Liver (tissue), 8 donors: ENCODE measurements at regions not wholly inside any gene's neighbourhood (a gene's known extent, or its start where the extent isn't known, plus 50 kb on each side); places are given as distances from the start of the nearest gene placed in this dataset.

ENCODE experiments used
- DNase-seq: peaks from one replicate; pipeline ENCODE4 v3.0.0-alpha.2; 2017; ENCODE audit warnings: low spot score
- H3K27ac ChIP-seq, 2 donors: one replicate each; pipeline ENCODE4 v1.7.0; 2013; ENCODE audit warnings: inconsistent platforms in 2 of 2, low read length in 2 of 2, control low read depth in 1 of 2, low read depth in 1 of 2, mild to moderate bottlenecking in 1 of 2
- H3K27me3 ChIP-seq, 4 donors: one replicate each; pipeline versions ENCODE4 v1.6.1 to v1.7.0; 2013; ENCODE audit warnings: low read length in 3 of 4, inconsistent platforms in 1 of 4, mild to moderate bottlenecking in 1 of 4, moderate library complexity in 1 of 4; ENCODE audit not compliant: control insufficient read depth in 4 of 4, insufficient read depth in 4 of 4
- H3K36me3 ChIP-seq, 4 donors: one replicate each; pipeline versions ENCODE4 v1.6.1 to v1.7.0; 2013; ENCODE audit warnings: low read length in 3 of 4, mild to moderate bottlenecking in 3 of 4, low read depth in 1 of 4, moderate library complexity in 1 of 4; ENCODE audit not compliant: control insufficient read depth in 4 of 4, insufficient read depth in 3 of 4
- H3K4me1 ChIP-seq, 4 donors: one replicate each; pipeline versions ENCODE4 v1.6.1 to v1.7.0; 2013; ENCODE audit warnings: low read length in 3 of 4, mild to moderate bottlenecking in 3 of 4, moderate library complexity in 1 of 4; ENCODE audit not compliant: control insufficient read depth in 4 of 4, insufficient read depth in 4 of 4
- H3K4me3 ChIP-seq, 3 donors: one replicate each; pipeline versions ENCODE4 v1.6.1 to v1.7.0; 2013; ENCODE audit warnings: low read length in 3 of 3, control low read depth in 1 of 3, low read depth in 1 of 3, mild to moderate bottlenecking in 1 of 3
- H3K9ac ChIP-seq, 2 donors: one replicate each; pipeline ENCODE4 v1.7.0; 2013; ENCODE audit warnings: low read length in 2 of 2, mild to moderate bottlenecking in 2 of 2, moderate library complexity in 2 of 2, control low read depth in 1 of 2, low read depth in 1 of 2
- H3K9me3 ChIP-seq, 4 donors: one replicate each; pipeline versions ENCODE4 v1.6.1 to v1.7.0; 2013; ENCODE audit warnings: low read length in 3 of 4; ENCODE audit not compliant: control insufficient read depth in 4 of 4
- ATF3 ChIP-seq: IDR thresholded peaks from 2 replicates; pipeline ENCODE4 v1.6.1; 2016; ENCODE audit warnings: antibody characterized with exemption
- CTCF ChIP-seq: fragments of 150-350 bp; IDR thresholded peaks from 2 replicates; pipeline ENCODE4 v1.5.1; 2017; ENCODE audit warnings: improper control_type of control experiment, low read depth, low read length; ENCODE audit not compliant: missing input control
- EGR1 ChIP-seq, 2 donors: IDR thresholded peaks; 2 replicates each; pipeline ENCODE4 v1.6.1; 2016 to 2018; ENCODE audit warnings: antibody characterized with exemption in 2 of 2, low read depth in 2 of 2
- FOXA1 ChIP-seq: IDR thresholded peaks from 2 replicates; pipeline ENCODE4 v1.6.1; 2016; ENCODE audit warnings: antibody characterized with exemption
- FOXA2 ChIP-seq: IDR thresholded peaks from 2 replicates; pipeline ENCODE4 v1.6.1; 2016; ENCODE audit warnings: antibody characterized with exemption
- GABPA ChIP-seq, 2 donors: IDR thresholded peaks in 1 of 2; conservative IDR thresholded peaks in 1 of 2; 2 replicates each; pipeline ENCODE4 v1.6.1; 2016; ENCODE audit warnings: antibody characterized with exemption in 2 of 2, mild to moderate bottlenecking in 1 of 2, moderate library complexity in 1 of 2
- HNF4A ChIP-seq, 2 donors: conservative IDR thresholded peaks; 2 replicates each; pipeline ENCODE4 v1.6.1; 2016; ENCODE audit warnings: antibody characterized with exemption in 2 of 2, mild to moderate bottlenecking in 2 of 2
- HNF4G ChIP-seq: IDR thresholded peaks from 2 replicates; pipeline ENCODE4 v1.6.1; 2016; ENCODE audit warnings: antibody characterized with exemption
- JUND ChIP-seq, 2 donors: IDR thresholded peaks; 2 replicates each; pipeline ENCODE4 v1.6.1; 2016; ENCODE audit warnings: antibody characterized with exemption in 2 of 2
- MAX ChIP-seq: IDR thresholded peaks from 2 replicates; pipeline ENCODE4 v1.6.1; 2016; ENCODE audit warnings: antibody characterized with exemption
- NR2F2 ChIP-seq: IDR thresholded peaks from 2 replicates; pipeline ENCODE4 v1.6.1; 2016; ENCODE audit warnings: antibody characterized with exemption
- RAD21 ChIP-seq, 2 donors: IDR thresholded peaks; 2 replicates each; pipeline ENCODE4 v1.6.1; 2016; ENCODE audit warnings: antibody characterized with exemption in 2 of 2, mild to moderate bottlenecking in 2 of 2
- REST ChIP-seq: IDR thresholded peaks from 2 replicates; pipeline ENCODE4 v1.6.1; 2016; ENCODE audit warnings: antibody characterized with exemption, mild to moderate bottlenecking
- RXRA ChIP-seq, 2 donors: IDR thresholded peaks; 2 replicates each; pipeline ENCODE4 v1.6.1; 2017 to 2018; ENCODE audit warnings: antibody characterized with exemption in 2 of 2, mild to moderate bottlenecking in 1 of 2
- SP1 ChIP-seq: IDR thresholded peaks from 2 replicates; pipeline ENCODE4 v1.6.1; 2018; ENCODE audit warnings: antibody characterized with exemption, mild to moderate bottlenecking
- TAF1 ChIP-seq: conservative IDR thresholded peaks from 2 replicates; pipeline ENCODE4 v1.6.1; 2016; ENCODE audit warnings: antibody characterized with exemption, mild to moderate bottlenecking
- YY1 ChIP-seq: IDR thresholded peaks from 2 replicates; pipeline ENCODE4 v1.6.1; 2016; ENCODE audit warnings: antibody characterized with exemption, mild to moderate bottlenecking
- WGBS: extraction: QIAGEN DNeasy Blood & Tissue Kit; methylation state at CpG from one replicate; pipeline ENCODE4 v1.1.7; 2013; 5-methylcytosine and 5-hydroxymethylcytosine counted together
- TF ChIP-seq, protein P1 (sequence below): IDR thresholded peaks from 2 replicates; pipeline ENCODE4 v1.6.1; 2016; ENCODE audit warnings: antibody characterized with exemption
- donor health status: healthy.
- donor health status: healthy.
- donor health status: healthy.
- donor health status: healthy.
- donor health status: healthy.

- TF ChIP-seq FOXA2: no peak
- TF ChIP-seq TAF1: no peak
- TF ChIP-seq, protein P1, sequence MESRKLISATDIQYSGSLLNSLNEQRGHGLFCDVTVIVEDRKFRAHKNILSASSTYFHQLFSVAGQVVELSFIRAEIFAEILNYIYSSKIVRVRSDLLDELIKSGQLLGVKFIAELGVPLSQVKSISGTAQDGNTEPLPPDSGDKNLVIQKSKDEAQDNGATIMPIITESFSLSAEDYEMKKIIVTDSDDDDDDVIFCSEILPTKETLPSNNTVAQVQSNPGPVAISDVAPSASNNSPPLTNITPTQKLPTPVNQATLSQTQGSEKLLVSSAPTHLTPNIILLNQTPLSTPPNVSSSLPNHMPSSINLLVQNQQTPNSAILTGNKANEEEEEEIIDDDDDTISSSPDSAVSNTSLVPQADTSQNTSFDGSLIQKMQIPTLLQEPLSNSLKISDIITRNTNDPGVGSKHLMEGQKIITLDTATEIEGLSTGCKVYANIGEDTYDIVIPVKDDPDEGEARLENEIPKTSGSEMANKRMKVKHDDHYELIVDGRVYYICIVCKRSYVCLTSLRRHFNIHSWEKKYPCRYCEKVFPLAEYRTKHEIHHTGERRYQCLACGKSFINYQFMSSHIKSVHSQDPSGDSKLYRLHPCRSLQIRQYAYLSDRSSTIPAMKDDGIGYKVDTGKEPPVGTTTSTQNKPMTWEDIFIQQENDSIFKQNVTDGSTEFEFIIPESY: no peak
- TF ChIP-seq NR2F2: no peak
- TF ChIP-seq ATF3: no peak
Measured at GRCh38 chr22:47775191-47775590, 1012.7 kb downstream of the TBC1D22A start (continued).

GRCh38 chr22:47773635-47774034 is 1011.2 kb downstream of the TBC1D22A start:
- peaks cover 0 to 6% (median 0%) of the 10 kb centered on the region in 4 donors for H3K27me3 ChIP-seq
- DNase-seq: no peak
- no peaks in the 10 kb centered on the region for H3K4me1 ChIP-seq
- H3K9ac ChIP-seq: no peak overlapping the region
- H3K9me3 ChIP-seq: no peaks in the 10 kb centered on the region
- H3K27ac ChIP-seq: no peak overlapping the region
- H3K36me3 ChIP-seq: no peaks in the 10 kb centered on the region
- H3K4me3 ChIP-seq: no peak overlapping the region
- 63% methylated on average over 2 of the region's 2 CpGs for WGBS
- TF ChIP-seq EGR1 (IDR thresholded peaks at IDR 0.05; ENCODE audit: low read depth in 2 of 2) (no peak), NR2F2 (no peak), FOXA2 (no peak), TAF1 (no peak), RAD21 (IDR thresholded peaks at IDR 0.05) (no peak), MAX (no peak), FOXA1 (no peak), HNF4A (conservative IDR thresholded peaks at IDR 0.05) (no peak), JUND (IDR thresholded peaks at IDR 0.05) (no peak), GABPA (IDR thresholded peaks at IDR 0.05 in 1 of 2, conservative IDR thresholded peaks at IDR 0.05 in 1 of 2) (no peak), YY1 (no peak), CTCF (no peak), SP1 (no peak), RXRA (IDR thresholded peaks at IDR 0.05) (no peak), REST (no peak), HNF4G (no peak), ATF3 (no peak)
- TF ChIP-seq, protein P1: no peak
